HepG2 (cell line): ENCODE measurements at regions not wholly inside any gene's neighbourhood (a gene's known extent, or its start where the extent isn't known, plus 50 kb on each side); places are given as distances from the start of the nearest gene placed in this dataset.

ENCODE experiments used
- ATAC-seq: fragments of 200-7000 bp; cut with Tn5 transposase; 3 replicates; pipeline ENCODE4 v1.9.1; 2020; ENCODE audit warnings: mild to moderate bottlenecking, moderate library complexity
- BruUV-seq: library from RNA; stranded (reverse); fragments of 400-500 nt; replicated peaks from 2 replicates; lab custom pipeline; 2021; lab: Mats Ljungman, UMichigan
- CTCF ChIA-PET: fragments of 300-600 bp; formaldehyde crosslinking; extraction: SDS; loops from one replicate; lab custom pipeline; 2021; ENCODE audit warnings: low total read pairs, inconsistent platforms, low intra/inter-chr PET ratio; lab: Yijun Ruan, JAX
- POLR2A ChIA-PET: fragments of 350-600 bp; sonication (Branson Sonifier 250); formaldehyde crosslinking; loops from one replicate; lab custom pipeline; 2020; ENCODE audit warnings: antibody characterized with exemption, inconsistent platforms; lab: Yijun Ruan, JAX
- DNase-seq: peaks from one replicate; pipeline ENCODE4 v3.0.0-alpha.2; 2015; ENCODE audit warnings: low spot score
- FAIRE-seq: peaks from 3 replicates; lab custom pipeline; 2011; peaks lifted over from hg19 to GRCh38; lab: Jason Lieb, UNC
- H2AFZ ChIP-seq: one replicate; pipeline ENCODE4 v1.6.1; 2011; ENCODE audit warnings: low read length, inconsistent platforms
- H3K27ac ChIP-seq: fragments of 300-600 bp; 3 replicates; pipeline ENCODE4 v1.8.0; 2011; ENCODE audit warnings: mixed run types, mild to moderate bottlenecking, mixed read lengths, low read length, inconsistent platforms; ENCODE audit not compliant: insufficient read depth; ENCODE audit errors: extremely low read length
- H3K27me3 ChIP-seq, 2 experiments: fragments of 200-600 bp in 1 of 2; 2 replicates in 1 of 2; 3 replicates in 1 of 2; pipeline versions ENCODE4 v1.6.0 to v1.8.0; 2011; ENCODE audit warnings: low read length in 2 of 2, mild to moderate bottlenecking in 2 of 2, moderate library complexity in 2 of 2, inconsistent platforms in 1 of 2; ENCODE audit not compliant: insufficient read depth in 2 of 2, control insufficient read depth in 1 of 2
- H3K36me3 ChIP-seq, 2 experiments: fragments of 200-600 bp in 1 of 2; replicated peaks in 1 of 2; 2 replicates in 1 of 2; 3 replicates in 1 of 2; pipeline versions ENCODE4 v1.5.1 to v1.8.0; 2011; ENCODE audit warnings: low read length in 2 of 2, inconsistent platforms in 1 of 2; ENCODE audit not compliant: insufficient read depth in 2 of 2, control insufficient read depth in 1 of 2
- H3K4me1 ChIP-seq: 2 replicates; pipeline ENCODE4 v1.5.1; 2012; ENCODE audit warnings: low read length, inconsistent platforms; ENCODE audit not compliant: insufficient read depth
- H3K4me2 ChIP-seq: 2 replicates; pipeline ENCODE4 v1.6.0; 2011; ENCODE audit warnings: low read depth, low read length, inconsistent platforms
- H3K4me3 ChIP-seq, 3 experiments: fragments of 200-600 bp in 1 of 3; sonication (generic), shearing (Covaris generic) in 1 of 3; replicated peaks in 1 of 3; 2 replicates each; pipeline ENCODE4 v1.5.1; 2011 to 2016; ENCODE audit warnings: low read length in 3 of 3, inconsistent platforms in 2 of 3, low read depth in 2 of 3, mild to moderate bottlenecking in 2 of 3, control low read depth in 1 of 3, mixed read lengths in 1 of 3; ENCODE audit not compliant: insufficient read depth in 1 of 3
- H3K79me2 ChIP-seq: one replicate; pipeline ENCODE4 v1.6.1; 2011; ENCODE audit warnings: low read length, inconsistent platforms; ENCODE audit not compliant: insufficient read depth
- H3K9ac ChIP-seq: 2 replicates; pipeline ENCODE4 v1.6.0; 2011; ENCODE audit warnings: mild to moderate bottlenecking, low read depth, low read length, inconsistent platforms; ENCODE audit not compliant: insufficient read depth
- H3K9me3 ChIP-seq: 2 replicates; pipeline ENCODE4 v1.5.1; 2012; ENCODE audit warnings: mild to moderate bottlenecking, low read length
- H4K20me1 ChIP-seq: 2 replicates; pipeline ENCODE4 v1.6.0; 2011; ENCODE audit warnings: inconsistent platforms, mild to moderate bottlenecking, low read length, moderate library complexity; ENCODE audit not compliant: insufficient read depth
- AFF4 ChIP-seq: sonication (generic); formaldehyde crosslinking; IDR thresholded peaks from 2 replicates; pipeline ENCODE4 v1.4.0; 2020; ENCODE audit warnings: missing genetic modification reagents
- ASH2L ChIP-seq: fragments of 300-600, 200-600 bp; sonication (generic); IDR thresholded peaks from 2 replicates; pipeline ENCODE4 v1.7.0; 2017; ENCODE audit warnings: low read depth, mild to moderate bottlenecking, moderate library complexity, mixed read lengths, low read length; ENCODE audit not compliant: insufficient read length
- CBX2 ChIP-seq, 2 experiments: fragments of 200-600 bp in 1 of 2; sonication (generic); formaldehyde crosslinking in 1 of 2; IDR thresholded peaks; 2 replicates each; pipeline versions ENCODE4 v1.7.0 to v1.8.1; 2018 to 2022; ENCODE audit warnings: low read depth in 2 of 2, low read length in 1 of 2, mild to moderate bottlenecking in 1 of 2, missing genetic modification reagents in 1 of 2
- CREBL2 ChIP-seq: sonication (generic); formaldehyde crosslinking; IDR thresholded peaks from 2 replicates; pipeline ENCODE4 v1.8.1; 2023; ENCODE audit warnings: missing genetic modification reagents, mild to moderate bottlenecking, borderline replicate concordance
- DZIP1 ChIP-seq: sonication (generic); formaldehyde crosslinking; IDR thresholded peaks from 2 replicates; pipeline ENCODE4 v1.5.0; 2020; ENCODE audit warnings: mild to moderate bottlenecking, missing genetic modification reagents
- HOXD1 ChIP-seq: sonication (generic); formaldehyde crosslinking; IDR thresholded peaks from 2 replicates; pipeline ENCODE4 v1.5.0; 2020; ENCODE audit warnings: missing genetic modification reagents
- SRSF1 ChIP-seq: fragments of 200-400 bp; formaldehyde crosslinking; optimal IDR thresholded peaks from 2 replicates; pipeline ENCODE3; 2017; ENCODE audit warnings: mild to moderate bottlenecking, low read depth, low read length, moderate library complexity
- ZNF143 ChIP-seq: sonication (generic); formaldehyde crosslinking; IDR thresholded peaks from 2 replicates; pipeline ENCODE4 v1.4.0; 2020; ENCODE audit warnings: missing genetic modification reagents
- ZNF180 ChIP-seq: sonication (generic); formaldehyde crosslinking; IDR thresholded peaks from 2 replicates; pipeline ENCODE4 v1.4.0; 2020; ENCODE audit warnings: low read depth, missing genetic modification reagents, borderline replicate concordance
- ZNF263 ChIP-seq: sonication (generic); formaldehyde crosslinking; IDR thresholded peaks from 2 replicates; pipeline ENCODE4 v1.4.0; 2020; ENCODE audit warnings: missing genetic modification reagents
- ZNF660 ChIP-seq: sonication (generic); formaldehyde crosslinking; IDR thresholded peaks from 2 replicates; pipeline ENCODE4 v1.5.1; 2020; ENCODE audit warnings: mild to moderate bottlenecking, low read depth, missing genetic modification reagents, borderline replicate concordance
- WGBS: methylation state at CpG from one replicate; pipeline ENCODE4 v1.1.6; 2017; ENCODE audit warnings: low lambda C conversion rate; 5-methylcytosine and 5-hydroxymethylcytosine counted together
- in situ Hi-C: cut with HindIII; loops from 2 replicates; pipeline ENCODE4 v1.10.0; 2017; ENCODE audit warnings: low pct_unique_long_range_greater_than_20kb; ENCODE audit not compliant: extremely low pct_ligation_motif_present
- intact Hi-C: fragments of 100-400 bp; cut with micrococcal nuclease; formaldehyde crosslinking; loops from one replicate; pipeline ENCODE4 v1.10.0; 2022; ENCODE audit not compliant: unreplicated experiment

- in situ Hi-C loops (no loop called here), intact Hi-C loops (no loop called here)
- Histone ChIP-seq H3K27me3 (no peaks in the 10 kb centered on the region), H3K79me2 (no peaks in the 10 kb centered on the region), H3K4me2 (no peak overlapping the region), H3K36me3 (no peaks in the 10 kb centered on the region), H3K9ac (no peak overlapping the region), H3K27ac (no peak overlapping the region), H3K9me3 (no peaks in the 10 kb centered on the region), H2AFZ (no peak overlapping the region), H3K4me3 (no peak overlapping the region)
- DNase-seq (no peak), FAIRE-seq (no peak)
- no TSS peak for BruUV-seq
- CTCF ChIA-PET, result no interaction called here
- TF ChIP-seq CREBL2 (CRISPR knock-in tag) (no peak), ASH2L (no peak), AFF4 (CRISPR knock-in tag) (no peak)
- TF ChIP-seq, all 625 proteins: peak for 0
- no peak for ATAC-seq
- WGBS, result 94% methylated on average over 2 of the region's 2 CpGs
- POLR2A ChIA-PET, result no interaction called here
- Histone ChIP-seq H3K4me1 (peaks cover 43% of the 10 kb centered on the region), H4K20me1 (no peaks in the 10 kb centered on the region)
Measured at GRCh38 chrX:129092242-129092641, 431.0 kb downstream of the SMARCA1 start.

- Histone ChIP-seq H3K9me3 (no peaks in the 10 kb centered on the region), H4K20me1 (no peaks in the 10 kb centered on the region), H3K27ac (no peak overlapping the region), H3K9ac (no peak overlapping the region), H3K27me3 (no peaks in the 10 kb centered on the region), H2AFZ (no peak overlapping the region), H3K36me3 (no peaks in the 10 kb centered on the region), H3K4me1 (peaks cover 41% of the 10 kb centered on the region), H3K4me3 (no peak overlapping the region), H3K79me2 (no peaks in the 10 kb centered on the region), H3K4me2 (no peak overlapping the region)
- in situ Hi-C loops, result no loop called here
- DNase-seq (no peak), FAIRE-seq (no peak), ATAC-seq (no peak)
- no TSS peak for BruUV-seq
- intact Hi-C loops, result loop anchor here (2.0 kb wide), 1 partner anchor 54 kb away; no protein-coding TSS in a partner anchor
- ChIA-PET POLR2A (no interaction called here), CTCF (no interaction called here)
- 83% methylated on average over 1 of the region's 2 CpGs for WGBS
- no peak for TF ChIP-seq CBX2 (IDR thresholded peaks at IDR 0.05; ENCODE audit: low read depth, low read length)
- no peak for TF ChIP-seq CBX2 (CRISPR knock-in tag; IDR thresholded peaks at IDR 0.05; ENCODE audit: low read depth)
- TF ChIP-seq ZNF263 (CRISPR knock-in tag), result no peak
- TF ChIP-seq SRSF1, result no peak
- TF ChIP-seq DZIP1, result no peak
- TF ChIP-seq ZNF180 (CRISPR knock-in tag), result no peak
- no peak for TF ChIP-seq HOXD1
- no peak for TF ChIP-seq ZNF660 (CRISPR knock-in tag)
- no peak for TF ChIP-seq ZNF143
Measured at GRCh38 chrX:129091097-129091496, 432.2 kb downstream of the SMARCA1 start.
